WTC11 (cell line): ENCODE measurements at regions not wholly inside any gene's neighbourhood (a gene's known extent, or its start where the extent isn't known, plus 50 kb on each side); places are given as distances from the start of the nearest gene placed in this dataset.

Experiments
- CTCF ChIP-seq: fragments of 200-600 bp; IDR thresholded peaks from 2 replicates; pipeline ENCODE4 v1.8.0; 2022; ENCODE audit warnings: antibody characterized with exemption
- SMAD3 ChIP-seq: sonication (generic); formaldehyde crosslinking; IDR thresholded peaks from 2 replicates; pipeline ENCODE4 v1.8.0; 2022; ENCODE audit warnings: missing genetic modification reagents, mild to moderate bottlenecking, borderline replicate concordance
- TCF7 ChIP-seq: sonication (generic); formaldehyde crosslinking; IDR thresholded peaks from 2 replicates; pipeline ENCODE4 v1.8.0; 2022; ENCODE audit warnings: mild to moderate bottlenecking, low read depth, missing genetic modification reagents, moderate library complexity
- ZNF232 ChIP-seq: sonication (generic); formaldehyde crosslinking; IDR thresholded peaks from 2 replicates; pipeline ENCODE4 v1.8.0; 2022; ENCODE audit warnings: mild to moderate bottlenecking, missing genetic modification reagents

- TF ChIP-seq CTCF (no peak), ZNF232 (CRISPR knock-in tag) (no peak), TCF7 (no peak), SMAD3 (CRISPR knock-in tag) (no peak)
Measured at GRCh38 chr12:130247634-130248237, 85.5 kb downstream of the FZD10 start.
